Body of pancreas (tissue), 4 donors: ENCODE measurements at regions not wholly inside any gene's neighbourhood (a gene's known extent, or its start where the extent isn't known, plus 50 kb on each side); places are given as distances from the start of the nearest gene placed in this dataset.
"Not testable (repeated sequence)": the region's sequence is repeated elsewhere in the genome, so short reads cannot be mapped to it uniquely, and the experiment has no call there.

Experiments used
- ATAC-seq: fragments of 150-250 bp; one replicate; pipeline ENCODE4 v1.9.1; 2016
- DNase-seq, 4 donors: peaks; one replicate each; pipeline ENCODE4 v3.0.0-alpha.2; 2019
- H3K27ac ChIP-seq, 4 donors: fragments of 200-600 bp; sonication (generic); 1 replicate in 3 of 4; 2 replicates in 1 of 4; pipeline versions ENCODE4 v1.5.1 to v1.6.1; 2016 to 2019; ENCODE audit warnings: mild to moderate bottlenecking in 1 of 4, mixed read lengths in 1 of 4, moderate library complexity in 1 of 4
- H3K27me3 ChIP-seq, 2 donors: fragments of 200-600 bp; sonication (generic); one replicate each; pipeline ENCODE4 v1.6.0; 2016; ENCODE audit warnings: mild to moderate bottlenecking in 1 of 2
- H3K36me3 ChIP-seq, 2 donors: fragments of 200-600 bp; sonication (generic); replicated peaks in 1 of 2; 2 replicates each; pipeline ENCODE4 v1.5.1; 2016; ENCODE audit warnings: low read depth in 2 of 2; ENCODE audit not compliant: insufficient read depth in 1 of 2
- H3K4me1 ChIP-seq: fragments of 200-600 bp; sonication (generic); one replicate; pipeline ENCODE4 v1.6.0; 2016
- H3K4me3 ChIP-seq, 2 donors: fragments of 200-600 bp; sonication (generic); 1 replicate in 1 of 2; 2 replicates in 1 of 2; pipeline ENCODE4 v1.5.1; 2016 to 2019
- H3K9me3 ChIP-seq, 3 donors: fragments of 200-600 bp; sonication (generic); 1 replicate in 2 of 3; 2 replicates in 1 of 3; pipeline ENCODE4 v1.5.1; 2016
- POLR2A ChIP-seq, 3 donors: fragments of 450-650 bp; IDR thresholded peaks; one replicate each; pipeline ENCODE4 v1.6.1; 2016; ENCODE audit warnings: antibody characterized with exemption in 3 of 3, mild to moderate bottlenecking in 2 of 3
- WGBS, 2 donors: methylation state at CpG; one replicate each; pipeline ENCODE4 v1.1.5; 2017; 5-methylcytosine and 5-hydroxymethylcytosine counted together
- intact Hi-C: fragments of 100-400 bp; cut with DNase I; formaldehyde crosslinking; loops from one replicate; pipeline ENCODE4 v1.15.1; 2023
- TF ChIP-seq, protein P1 (sequence below), 7 experiments: fragments of 450-650 bp in 4 of 7; fragments of 200-600 bp in 3 of 7; sonication (generic) in 3 of 7; IDR thresholded peaks; one replicate each; pipeline ENCODE4 v1.5.1; 2016 to 2019; ENCODE audit warnings: antibody characterized with exemption in 7 of 7

DNA sequence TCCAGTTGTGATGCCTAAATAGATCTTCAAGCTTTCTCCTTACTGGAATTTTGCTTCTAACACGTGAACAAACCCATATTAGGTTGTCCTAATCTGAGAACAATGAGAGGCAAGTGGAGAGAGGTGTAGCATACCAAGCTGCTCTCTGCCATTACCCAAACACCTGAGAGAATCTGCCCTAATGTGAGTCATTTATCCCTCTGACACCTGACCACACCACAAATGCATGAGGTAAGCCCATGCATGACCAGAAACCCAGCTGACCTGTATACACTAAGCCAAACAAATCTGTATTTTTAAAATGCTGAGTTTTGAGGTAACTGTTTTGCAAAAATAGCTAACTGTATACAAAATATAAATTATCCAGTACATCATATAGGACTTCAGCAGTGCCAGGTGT is 1458.1 kb upstream of the B3GALT2 start:
- no peak overlapping the region for H3K4me3 ChIP-seq
- no peaks in the 10 kb centered on the region for H3K27me3 ChIP-seq
- no peak for ATAC-seq
- TF ChIP-seq, protein P1, sequence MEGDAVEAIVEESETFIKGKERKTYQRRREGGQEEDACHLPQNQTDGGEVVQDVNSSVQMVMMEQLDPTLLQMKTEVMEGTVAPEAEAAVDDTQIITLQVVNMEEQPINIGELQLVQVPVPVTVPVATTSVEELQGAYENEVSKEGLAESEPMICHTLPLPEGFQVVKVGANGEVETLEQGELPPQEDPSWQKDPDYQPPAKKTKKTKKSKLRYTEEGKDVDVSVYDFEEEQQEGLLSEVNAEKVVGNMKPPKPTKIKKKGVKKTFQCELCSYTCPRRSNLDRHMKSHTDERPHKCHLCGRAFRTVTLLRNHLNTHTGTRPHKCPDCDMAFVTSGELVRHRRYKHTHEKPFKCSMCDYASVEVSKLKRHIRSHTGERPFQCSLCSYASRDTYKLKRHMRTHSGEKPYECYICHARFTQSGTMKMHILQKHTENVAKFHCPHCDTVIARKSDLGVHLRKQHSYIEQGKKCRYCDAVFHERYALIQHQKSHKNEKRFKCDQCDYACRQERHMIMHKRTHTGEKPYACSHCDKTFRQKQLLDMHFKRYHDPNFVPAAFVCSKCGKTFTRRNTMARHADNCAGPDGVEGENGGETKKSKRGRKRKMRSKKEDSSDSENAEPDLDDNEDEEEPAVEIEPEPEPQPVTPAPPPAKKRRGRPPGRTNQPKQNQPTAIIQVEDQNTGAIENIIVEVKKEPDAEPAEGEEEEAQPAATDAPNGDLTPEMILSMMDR (IDR thresholded peaks at IDR 0.05), result no peak
- TF ChIP-seq POLR2A (IDR thresholded peaks at IDR 0.05), result no peak
- intact Hi-C loops, result no loop called here
- DNase-seq, result no peak
- H3K4me1 ChIP-seq, result no peaks in the 10 kb centered on the region
- 15 to 31% methylated on average over 1 of the region's 1 CpG for WGBS, 2 donors
- no peaks in the 10 kb centered on the region for H3K9me3 ChIP-seq
- H3K27ac ChIP-seq, result no peak overlapping the region
- H3K36me3 ChIP-seq, result no peaks in the 10 kb centered on the region

DNA sequence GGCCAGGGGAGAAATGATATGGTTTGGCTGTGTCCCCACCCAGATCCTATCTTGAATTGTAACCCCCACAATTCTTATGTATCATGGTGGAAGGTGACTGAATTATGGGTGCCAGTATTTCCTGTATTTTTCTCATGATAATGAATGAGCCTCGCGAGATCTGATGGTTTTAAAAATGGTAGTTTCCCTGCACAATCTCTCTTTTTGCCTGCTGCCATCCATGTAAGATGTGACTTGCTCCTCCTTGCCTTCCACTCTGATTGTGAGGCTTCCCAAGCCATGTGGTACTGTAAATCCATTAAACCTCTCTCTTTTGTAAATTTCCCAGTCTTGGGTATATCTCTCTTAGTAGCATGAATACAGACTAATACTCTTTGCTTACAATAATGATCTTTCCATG is 1453.9 kb upstream of the B3GALT2 start:
- Histone ChIP-seq H3K4me1 (no peaks in the 10 kb centered on the region), H3K9me3 (no peaks in the 10 kb centered on the region), H3K27ac (no peak overlapping the region), H3K36me3 (no peaks in the 10 kb centered on the region), H3K4me3 (no peak overlapping the region), H3K27me3 (no peaks in the 10 kb centered on the region)
- ATAC-seq (no peak), DNase-seq (no peak)
- intact Hi-C loops, result no loop called here
- WGBS, 2 donors, result 84 to 88% methylated on average over 2 of the region's 2 CpGs
- no peak for TF ChIP-seq POLR2A (IDR thresholded peaks at IDR 0.05)
- TF ChIP-seq, protein P1 (IDR thresholded peaks at IDR 0.05), result no peak

DNA sequence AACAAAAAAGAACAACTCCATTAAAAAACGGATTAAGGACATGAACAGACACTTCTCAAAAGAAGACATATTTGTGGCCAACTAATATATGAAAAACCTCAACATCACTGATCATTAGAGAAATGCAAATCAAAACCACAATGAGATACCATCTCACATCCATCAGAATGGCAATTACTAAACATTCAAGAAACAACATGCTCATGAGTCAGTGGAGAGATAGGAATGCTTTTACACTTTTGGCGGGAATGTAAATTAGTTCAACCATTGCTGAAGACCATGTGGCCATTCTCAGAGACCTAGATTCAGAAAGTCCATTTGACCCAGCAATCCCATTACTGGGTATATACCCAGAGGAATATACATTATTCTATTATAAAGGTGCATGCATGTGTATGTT is 1442.6 kb upstream of the B3GALT2 start:
- Histone ChIP-seq H3K4me3 (no peak overlapping the region), H3K27ac (no peak overlapping the region), H3K27me3 (no peaks in the 10 kb centered on the region), H3K36me3 (no peaks in the 10 kb centered on the region), H3K4me1 (no peaks in the 10 kb centered on the region), H3K9me3 (no peaks in the 10 kb centered on the region)
- intact Hi-C loops, result no loop called here
- TF ChIP-seq POLR2A (IDR thresholded peaks at IDR 0.05), result no peak
- TF ChIP-seq, protein P1 (IDR thresholded peaks at IDR 0.05), result no peak
- ATAC-seq, result no peak
- 38 to 50% methylated on average over 2 of the region's 2 CpGs for WGBS, 2 donors
- DNase-seq, result no peak

DNA sequence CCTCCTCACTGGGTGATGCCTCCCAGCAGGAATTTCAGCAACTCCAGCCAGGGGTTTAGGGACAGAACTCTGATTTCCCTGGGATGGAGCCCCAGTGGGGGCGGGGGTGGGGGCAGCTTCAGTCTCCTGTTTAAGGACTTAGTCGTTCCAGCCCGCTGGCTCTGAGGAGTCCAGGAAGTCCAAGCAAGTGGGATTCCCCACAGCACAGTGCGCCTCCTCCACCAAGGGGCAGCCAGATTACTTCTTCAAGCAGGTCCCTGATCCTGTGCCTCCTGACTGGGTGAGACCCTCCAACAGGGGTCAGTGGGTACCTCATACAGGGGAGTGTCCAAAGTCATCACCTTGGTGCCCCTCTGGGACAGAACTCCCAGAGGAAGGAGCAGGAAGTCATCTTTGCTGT is 1438.4 kb upstream of the B3GALT2 start:
- no peak overlapping the region for H3K4me3 ChIP-seq
- DNase-seq, result no peak
- TF ChIP-seq, protein P1 (IDR thresholded peaks at IDR 0.05), result no peak
- no peak for TF ChIP-seq POLR2A (IDR thresholded peaks at IDR 0.05)
- no peaks in the 10 kb centered on the region for H3K36me3 ChIP-seq
- H3K27me3 ChIP-seq, result no peaks in the 10 kb centered on the region
- H3K9me3 ChIP-seq, result no peaks in the 10 kb centered on the region
- 56% methylated on average over 4 of the region's 4 CpGs; no CpG with 5 or more reads in 1 of the 2 donors for WGBS, 2 donors
- no peaks in the 10 kb centered on the region for H3K4me1 ChIP-seq
- H3K27ac ChIP-seq, result no peak overlapping the region
- intact Hi-C loops, result no loop called here
- ATAC-seq, result no peak

DNA sequence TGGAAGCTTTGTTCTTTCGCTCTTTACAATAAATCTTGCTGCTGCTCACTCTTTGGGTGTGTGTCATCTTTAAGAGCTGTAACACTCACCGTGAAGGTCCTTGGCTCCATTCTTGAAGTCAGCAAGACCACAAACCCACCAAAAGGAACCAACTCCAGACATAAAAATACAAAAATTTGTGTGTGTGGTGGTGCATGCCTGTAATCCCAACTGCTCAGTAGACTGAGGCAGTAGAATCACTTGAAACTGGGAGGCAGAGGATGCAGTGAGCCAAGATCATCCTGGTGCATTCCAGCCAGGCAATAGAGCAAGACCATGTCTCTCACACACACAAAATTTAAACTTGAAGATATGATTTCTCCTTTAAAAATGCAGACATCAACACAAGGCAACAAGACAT is 1431.7 kb upstream of the B3GALT2 start:
- Histone ChIP-seq H3K36me3 (no peaks in the 10 kb centered on the region), H3K4me3 (no peak overlapping the region), H3K9me3 (no peaks in the 10 kb centered on the region), H3K4me1 (no peaks in the 10 kb centered on the region), H3K27me3 (no peaks in the 10 kb centered on the region), H3K27ac (no peak overlapping the region)
- intact Hi-C loops, result no loop called here
- TF ChIP-seq POLR2A (IDR thresholded peaks at IDR 0.05), result no peak
- TF ChIP-seq, protein P1 (IDR thresholded peaks at IDR 0.05), result no peak
- DNase-seq (no peak), ATAC-seq (no peak)
- WGBS, 2 donors, result 75 to 82% methylated on average over 2 of the region's 2 CpGs

DNA sequence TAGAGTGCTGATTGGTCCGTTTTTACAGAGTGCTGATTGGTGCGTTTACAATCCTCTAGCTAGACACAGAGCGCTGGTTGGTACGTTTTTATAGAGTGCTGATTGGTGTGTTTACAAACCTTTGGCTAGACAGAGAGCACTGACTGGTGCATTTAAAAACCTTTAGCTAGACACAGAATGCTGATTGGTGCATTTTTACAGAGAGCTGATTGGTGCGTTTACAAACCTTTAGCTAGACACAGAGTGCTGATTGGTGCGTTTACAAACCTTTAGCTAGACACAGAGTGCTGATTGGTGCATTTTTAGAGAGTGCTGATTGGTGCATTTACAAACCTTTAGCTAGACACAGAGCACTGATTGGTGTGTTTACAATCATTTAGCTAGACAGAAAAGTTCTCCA is 1430.9 kb upstream of the B3GALT2 start:
- intact Hi-C loops, H3K4me1 ChIP-seq, H3K27me3 ChIP-seq, DNase-seq, H3K9me3 ChIP-seq, H3K36me3 ChIP-seq, H3K27ac ChIP-seq, ATAC-seq, H3K4me3 ChIP-seq: not testable (repeated sequence)
- 68 to 69% methylated on average over 6 of the region's 6 CpGs for whole genome bisulfite sequencing, 2 donors
